Activated CD4-positive, alpha-beta memory T cell treated with anti-CD3 and anti-CD28 coated beads, Interleukin-2, amount 10 ng/mL, durations not matched to agents 7 days and 5 days (primary cell): ENCODE measurements at regions not wholly inside any gene's neighbourhood (a gene's known extent, or its start where the extent isn't known, plus 50 kb on each side); places are given as distances from the start of the nearest gene placed in this dataset.
"Not testable (repeated sequence)": the region's sequence is repeated elsewhere in the genome, so short reads cannot be mapped to it uniquely, and the experiment has no call there.

Experiments
- CTCF ChIA-PET: fragments of 350-600 bp; sonication (Branson Sonifier 250); formaldehyde crosslinking; loops from one replicate; lab custom pipeline; 2021; ENCODE audit warnings: antibody characterized with exemption, inconsistent platforms; lab: Charles Lee
- POLR2A ChIA-PET: fragments of 350-600 bp; sonication (Branson Sonifier 250); formaldehyde crosslinking; loops from one replicate; lab custom pipeline; 2021; ENCODE audit warnings: antibody characterized with exemption; lab: Charles Lee
- DNase-seq: peaks from one replicate; pipeline ENCODE4 v3.0.0-alpha.2; 2020
- H3K27ac Mint-ChIP-seq: one replicate; pipeline ENCODE4 v1.8.0; 2021; ENCODE audit warnings: mild to moderate bottlenecking, mixed read lengths
- H3K27me3 Mint-ChIP-seq: one replicate; pipeline ENCODE4 v1.8.0; 2021; ENCODE audit warnings: mixed read lengths
- H3K36me3 Mint-ChIP-seq: one replicate; pipeline ENCODE4 v1.8.0; 2021; ENCODE audit warnings: low read depth, mixed read lengths
- H3K4me1 Mint-ChIP-seq: one replicate; pipeline ENCODE4 v1.8.0; 2021; ENCODE audit warnings: mixed read lengths
- H3K4me3 Mint-ChIP-seq: one replicate; pipeline ENCODE4 v1.8.0; 2021; ENCODE audit warnings: mild to moderate bottlenecking, mixed read lengths
- H3K9me3 Mint-ChIP-seq: one replicate; pipeline ENCODE4 v1.8.0; 2021; ENCODE audit warnings: mixed read lengths

DNA sequence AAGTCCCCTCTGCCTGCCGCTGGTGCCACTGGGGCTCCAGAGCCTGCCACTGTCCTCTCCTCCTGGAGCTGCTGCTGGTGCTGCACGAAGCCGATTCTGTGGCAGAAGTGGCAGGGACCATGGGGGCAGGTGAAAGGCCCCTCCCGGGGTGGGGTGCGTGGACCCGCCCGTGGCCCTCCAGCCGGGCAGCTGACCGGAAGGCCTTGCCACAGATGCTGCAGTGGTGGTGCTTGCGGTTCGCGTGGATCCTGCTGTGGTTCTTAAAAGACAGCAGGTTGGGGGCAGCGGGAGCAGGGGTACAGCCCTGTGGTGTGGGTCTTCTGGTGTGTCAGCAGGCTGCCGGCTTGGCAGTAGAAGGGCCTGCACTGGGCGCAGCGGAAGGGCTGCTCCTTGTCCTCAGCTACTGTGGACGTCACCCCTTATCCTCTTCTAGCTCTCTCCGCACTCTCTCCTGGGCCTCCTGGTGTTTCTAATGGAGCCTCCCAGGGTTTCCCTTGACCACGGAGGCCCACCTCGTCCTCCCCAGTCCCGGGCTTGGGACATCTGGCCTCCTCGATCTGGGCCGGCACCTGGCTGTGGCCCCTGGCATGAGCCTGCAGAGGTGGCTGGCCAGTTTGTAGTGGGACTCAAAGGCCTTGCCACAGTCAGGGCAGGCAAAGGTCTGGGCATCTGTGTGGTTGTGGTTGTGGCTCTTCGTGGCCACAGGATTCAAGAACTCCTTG, 380.4 kb downstream of the OLFM4 start:
- POLR2A ChIA-PET = no interaction called here
- H3K36me3 Mint-ChIP-seq = no peaks in the 10 kb centered on the region
- no peaks in the 10 kb centered on the region for H3K9me3 Mint-ChIP-seq
- CTCF ChIA-PET = no interaction called here
- no peaks in the 10 kb centered on the region for H3K4me1 Mint-ChIP-seq
- no peak overlapping the region for H3K27ac Mint-ChIP-seq
- H3K4me3 Mint-ChIP-seq = no peak overlapping the region
- no peaks in the 10 kb centered on the region for H3K27me3 Mint-ChIP-seq
- DNase-seq = no peak

DNA sequence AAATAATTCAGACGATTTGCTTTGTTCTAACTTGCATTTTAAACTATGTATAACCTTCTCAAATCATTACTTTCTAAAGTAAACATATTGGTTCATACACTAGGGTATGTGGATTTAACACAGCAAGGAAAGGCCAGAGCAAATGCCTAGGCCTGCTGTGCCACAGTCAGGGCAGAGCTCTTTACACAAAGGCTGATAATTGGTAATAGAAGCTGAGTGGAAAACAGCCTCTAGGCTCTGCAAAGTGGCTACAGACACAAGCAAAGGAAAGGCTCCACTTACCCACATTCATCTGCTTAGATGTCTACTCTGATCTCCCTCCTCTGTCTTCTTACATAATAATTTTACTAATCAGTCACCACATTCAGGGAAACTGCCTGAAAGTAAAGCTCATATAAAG, 382.9 kb downstream of the OLFM4 start:
- no peaks in the 10 kb centered on the region for H3K9me3 Mint-ChIP-seq
- no peak for DNase-seq
- ChIA-PET POLR2A (no interaction called here), CTCF (no interaction called here)
- H3K27ac Mint-ChIP-seq = no peak overlapping the region
- H3K36me3 Mint-ChIP-seq = no peaks in the 10 kb centered on the region
- no peak overlapping the region for H3K4me3 Mint-ChIP-seq
- H3K27me3 Mint-ChIP-seq = no peaks in the 10 kb centered on the region
- no peaks in the 10 kb centered on the region for H3K4me1 Mint-ChIP-seq

DNA sequence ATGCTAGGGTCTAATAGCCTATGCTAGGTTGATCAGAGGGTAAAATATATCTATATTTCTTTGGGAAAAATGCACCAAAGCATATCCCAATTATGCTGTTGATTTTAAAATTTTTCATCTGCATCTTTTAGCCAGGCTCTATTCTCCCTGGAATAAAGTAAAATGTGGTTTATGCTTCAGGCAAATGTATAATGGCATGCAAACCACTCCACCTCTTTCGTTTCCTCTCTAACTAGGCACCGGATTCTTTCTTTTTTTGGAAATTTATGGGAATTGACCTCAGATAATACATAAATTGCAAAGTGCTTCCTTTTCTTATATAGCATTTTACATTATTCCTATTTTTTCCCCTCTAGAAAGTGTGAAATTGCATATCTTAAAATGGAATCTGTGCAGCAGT, 386.5 kb downstream of the OLFM4 start:
- POLR2A ChIA-PET = no interaction called here

DNA sequence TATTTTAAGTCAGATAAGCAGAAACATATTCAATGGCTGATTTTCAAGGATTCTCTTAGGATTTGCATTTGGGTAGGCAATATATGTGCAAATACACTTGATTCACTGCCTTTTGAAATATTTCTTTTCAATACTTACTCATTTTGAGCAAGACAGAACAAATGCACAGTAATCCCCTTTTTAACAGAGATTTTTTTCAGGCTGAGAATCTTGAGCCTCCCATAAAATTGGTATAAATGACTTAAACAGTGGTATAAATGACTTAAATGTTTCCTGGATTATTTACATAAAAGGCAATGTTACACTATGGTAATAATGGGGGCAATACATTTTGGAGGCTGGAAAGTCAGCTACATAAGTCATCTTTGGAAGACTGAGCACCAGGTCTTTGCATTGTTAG, 389.0 kb downstream of the OLFM4 start:
- CTCF ChIA-PET = no interaction called here
- Mint-ChIP-seq H3K4me3 (no peak overlapping the region), H3K27ac (no peak overlapping the region), H3K36me3 (no peaks in the 10 kb centered on the region), H3K27me3 (no peaks in the 10 kb centered on the region), H3K4me1 (no peaks in the 10 kb centered on the region), H3K9me3 (no peaks in the 10 kb centered on the region)
- POLR2A ChIA-PET = no interaction called here
- DNase-seq = no peak

More for the DNA sequence above, 386.5 kb downstream of the OLFM4 start:
- no peaks in the 10 kb centered on the region for H3K27me3 Mint-ChIP-seq
- H3K9me3 Mint-ChIP-seq = no peaks in the 10 kb centered on the region
- no peak overlapping the region for H3K4me3 Mint-ChIP-seq
- CTCF ChIA-PET = no interaction called here
- no peaks in the 10 kb centered on the region for H3K4me1 Mint-ChIP-seq
- no peak overlapping the region for H3K27ac Mint-ChIP-seq
- DNase-seq = no peak
- H3K36me3 Mint-ChIP-seq = no peaks in the 10 kb centered on the region

DNA sequence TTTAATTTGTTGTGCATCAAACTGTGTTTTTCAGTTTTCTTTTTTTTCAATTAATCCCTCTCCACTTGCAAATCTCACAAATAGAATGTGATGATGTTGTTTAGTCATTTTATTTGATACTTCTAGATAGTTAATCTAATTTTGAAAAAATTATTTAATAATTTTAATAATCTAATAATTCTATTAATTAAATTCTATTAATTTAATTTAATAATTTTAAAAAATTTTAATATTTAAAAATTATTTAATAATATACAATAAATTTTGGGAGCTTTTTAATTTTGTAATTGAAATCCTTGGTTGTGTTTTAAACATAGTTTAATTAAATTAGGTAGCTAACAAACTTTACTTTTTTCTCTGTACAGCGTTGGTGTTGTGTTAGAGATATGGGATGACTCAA, 393.8 kb downstream of the OLFM4 start:
- ChIA-PET CTCF (no interaction called here), POLR2A (no interaction called here)
- no peak overlapping the region for H3K4me3 Mint-ChIP-seq
- no peak for DNase-seq
- no peaks in the 10 kb centered on the region for H3K36me3 Mint-ChIP-seq
- H3K27me3 Mint-ChIP-seq = no peaks in the 10 kb centered on the region
- no peak overlapping the region for H3K27ac Mint-ChIP-seq
- H3K4me1 Mint-ChIP-seq = no peaks in the 10 kb centered on the region
- H3K9me3 Mint-ChIP-seq = no peaks in the 10 kb centered on the region

DNA sequence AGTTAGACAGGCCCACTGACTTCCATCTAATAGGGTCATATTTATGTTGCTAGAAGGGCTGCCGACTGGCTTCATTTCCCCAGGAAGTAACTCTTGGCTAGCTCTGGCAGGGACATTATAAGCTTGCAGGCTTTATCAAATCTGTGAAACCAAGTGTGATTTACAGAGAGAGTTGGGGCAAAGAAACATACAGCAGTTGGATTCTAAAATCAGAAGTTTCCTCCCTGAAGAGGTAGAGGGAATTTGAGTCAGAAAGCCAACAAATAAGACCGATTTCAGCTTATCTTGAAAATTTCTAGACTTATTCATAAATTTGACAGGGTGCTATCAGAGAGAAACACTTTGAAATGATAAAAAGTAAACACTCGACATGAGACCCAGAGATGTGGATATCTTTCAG, 407.8 kb downstream of the OLFM4 start:
- no peak overlapping the region for H3K27ac Mint-ChIP-seq
- ChIA-PET CTCF (no interaction called here), POLR2A (no interaction called here)
- H3K27me3 Mint-ChIP-seq = no peaks in the 10 kb centered on the region
- H3K36me3 Mint-ChIP-seq = no peaks in the 10 kb centered on the region
- no peak for DNase-seq
- no peak overlapping the region for H3K4me3 Mint-ChIP-seq
- no peaks in the 10 kb centered on the region for H3K4me1 Mint-ChIP-seq
- H3K9me3 Mint-ChIP-seq = peaks cover 3% of the 10 kb centered on the region

DNA sequence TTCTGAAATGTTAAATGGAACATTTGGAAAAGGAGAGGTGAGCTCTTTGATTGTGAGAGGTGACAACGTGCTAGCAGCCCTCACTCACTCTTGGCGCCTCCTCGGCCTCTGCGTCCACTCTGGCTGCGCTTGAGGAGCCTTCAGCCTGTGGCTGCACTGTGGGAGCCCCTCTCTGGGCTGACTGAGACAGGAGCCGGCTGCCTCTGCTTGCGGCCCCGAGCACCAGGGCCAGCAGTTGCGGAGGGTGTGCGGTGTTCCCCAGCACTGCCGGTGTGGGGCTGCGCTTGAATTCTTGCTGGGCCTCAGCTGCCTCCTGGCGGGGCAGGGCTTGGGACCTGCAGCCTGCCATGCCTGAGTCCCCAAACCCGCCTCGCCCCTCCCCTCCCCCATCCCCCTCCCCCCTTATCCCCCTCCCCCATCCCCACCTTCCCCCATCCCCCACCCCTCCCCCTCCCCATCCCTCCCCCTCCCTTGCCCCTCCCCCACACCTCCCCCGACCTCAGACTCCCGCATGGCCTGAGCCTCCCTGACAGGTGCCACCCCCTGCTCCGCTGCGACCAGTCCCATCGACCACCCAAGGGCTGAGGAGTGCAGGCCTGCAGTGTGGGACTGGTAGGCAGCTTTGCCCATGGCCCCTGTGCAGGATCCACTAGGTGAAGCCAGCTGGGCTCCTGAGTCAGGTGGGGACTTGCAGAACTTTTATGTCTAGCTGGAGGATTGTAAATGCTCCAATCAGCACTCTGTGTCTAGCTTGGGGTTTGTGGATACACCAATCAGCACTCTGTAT, 411.0 kb downstream of the OLFM4 start:
- Mint-ChIP-seq H3K4me1 (no peaks in the 10 kb centered on the region), H3K4me3 (no peak overlapping the region)
- CTCF ChIA-PET = no interaction called here

DNA sequence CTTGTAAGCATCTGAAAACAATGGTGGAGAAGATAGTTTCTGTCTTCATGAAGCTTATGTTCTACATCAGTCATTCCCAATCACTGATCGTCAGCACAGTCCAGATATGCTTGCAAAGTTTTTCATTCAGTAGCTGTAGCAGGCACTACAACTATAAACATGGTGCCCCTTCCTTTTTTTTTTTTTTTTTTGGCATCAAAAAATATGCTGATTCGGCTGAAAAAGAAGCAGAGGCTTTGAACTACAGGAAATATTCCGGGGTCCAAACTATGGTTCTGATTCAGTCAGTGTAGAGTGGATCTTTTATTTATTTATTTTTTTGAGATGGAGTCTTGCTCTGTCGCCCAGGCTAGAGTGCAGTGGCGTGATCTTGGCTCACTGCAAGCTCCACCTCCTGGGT, 414.4 kb downstream of the OLFM4 start:
- no peak overlapping the region for H3K27ac Mint-ChIP-seq
- ChIA-PET CTCF (no interaction called here), POLR2A (no interaction called here)
- H3K4me3 Mint-ChIP-seq = no peak overlapping the region
- peaks cover 4% of the 10 kb centered on the region for H3K9me3 Mint-ChIP-seq
- no peaks in the 10 kb centered on the region for H3K27me3 Mint-ChIP-seq
- DNase-seq = no peak
- H3K4me1 Mint-ChIP-seq = no peaks in the 10 kb centered on the region
- no peaks in the 10 kb centered on the region for H3K36me3 Mint-ChIP-seq

More for the DNA sequence above, 411.0 kb downstream of the OLFM4 start:
- peaks cover 4% of the 10 kb centered on the region for H3K9me3 Mint-ChIP-seq
- DNase-seq = no peak
- no peaks in the 10 kb centered on the region for H3K27me3 Mint-ChIP-seq
- POLR2A ChIA-PET = no interaction called here
- H3K27ac Mint-ChIP-seq = no peak overlapping the region
- H3K36me3 Mint-ChIP-seq = no peaks in the 10 kb centered on the region

DNA sequence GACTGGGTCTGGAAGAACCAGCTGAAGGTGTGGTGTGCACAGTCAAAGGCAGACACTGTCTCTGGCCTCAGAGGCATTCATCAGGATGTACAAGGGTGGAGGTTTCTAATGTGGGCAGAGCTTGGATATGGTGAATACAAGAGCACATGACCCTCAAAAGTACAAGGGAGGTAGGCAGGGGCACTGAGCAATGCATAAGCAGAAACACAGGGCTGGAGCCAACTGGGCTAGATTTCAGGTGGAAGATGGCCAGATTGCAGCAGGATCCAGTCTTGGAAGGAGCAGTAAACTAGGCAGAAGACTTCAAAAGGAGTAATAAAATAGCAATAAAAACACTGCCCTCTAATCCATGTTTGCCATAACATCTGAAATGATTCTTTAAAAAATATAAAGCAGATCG, 417.1 kb downstream of the OLFM4 start:
- CTCF ChIA-PET = no interaction called here

DNA sequence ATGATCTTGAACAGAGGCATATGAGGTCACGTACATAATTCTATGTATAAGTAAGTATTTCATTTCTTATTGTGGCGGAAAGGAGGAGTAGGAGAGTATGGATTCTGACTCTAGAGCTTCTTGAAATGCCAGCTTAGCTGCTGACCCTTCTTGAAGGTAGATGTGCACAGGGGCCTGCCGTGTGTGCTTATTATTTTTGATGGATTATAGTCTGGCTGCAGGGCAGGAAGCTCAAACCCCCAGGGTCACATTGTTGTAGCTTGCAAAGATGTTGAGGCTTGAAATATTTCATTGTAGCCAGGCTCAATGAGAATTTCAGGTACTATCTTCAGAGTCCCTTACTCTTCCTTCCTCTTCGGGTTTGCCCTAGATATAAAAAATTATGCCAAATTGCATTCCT, 418.8 kb downstream of the OLFM4 start:
- Mint-ChIP-seq H3K36me3 (no peaks in the 10 kb centered on the region), H3K4me1 (no peaks in the 10 kb centered on the region), H3K9me3 (peaks cover 12% of the 10 kb centered on the region), H3K4me3 (no peak overlapping the region), H3K27me3 (no peaks in the 10 kb centered on the region), H3K27ac (no peak overlapping the region)
- POLR2A ChIA-PET = no interaction called here
- CTCF ChIA-PET = no interaction called here
- no peak for DNase-seq

More for the DNA sequence above, 417.1 kb downstream of the OLFM4 start:
- no peaks in the 10 kb centered on the region for H3K4me1 Mint-ChIP-seq
- H3K27me3 Mint-ChIP-seq = no peaks in the 10 kb centered on the region
- H3K27ac Mint-ChIP-seq = no peak overlapping the region
- no peaks in the 10 kb centered on the region for H3K36me3 Mint-ChIP-seq
- H3K4me3 Mint-ChIP-seq = no peak overlapping the region
- POLR2A ChIA-PET = no interaction called here
- no peak for DNase-seq
- peaks cover 11% of the 10 kb centered on the region for H3K9me3 Mint-ChIP-seq

DNA sequence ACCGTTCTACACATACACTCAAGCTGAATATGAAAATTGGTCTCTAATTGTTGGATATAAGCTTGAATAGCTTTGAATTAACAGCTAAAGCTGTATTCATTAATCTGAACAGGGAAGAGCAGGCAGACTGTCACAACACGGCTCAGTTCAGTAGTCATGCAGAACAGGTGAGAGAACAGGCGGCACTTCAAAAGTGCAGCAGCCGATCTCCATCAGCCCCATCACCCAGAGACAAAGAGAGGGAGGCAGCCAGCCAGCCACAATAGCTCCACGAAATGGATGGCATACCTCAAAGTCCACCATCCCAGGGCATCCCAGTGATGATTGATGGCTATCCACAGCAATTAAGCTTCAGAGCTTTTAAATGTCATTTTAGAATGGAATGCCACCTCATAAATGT, 419.2 kb downstream of the OLFM4 start:
- Mint-ChIP-seq H3K36me3 (no peaks in the 10 kb centered on the region), H3K27ac (no peak overlapping the region), H3K9me3 (peaks cover 11% of the 10 kb centered on the region), H3K27me3 (no peaks in the 10 kb centered on the region), H3K4me1 (no peaks in the 10 kb centered on the region), H3K4me3 (no peak overlapping the region)
- no peak for DNase-seq
- POLR2A ChIA-PET = no interaction called here
- CTCF ChIA-PET = no interaction called here

DNA sequence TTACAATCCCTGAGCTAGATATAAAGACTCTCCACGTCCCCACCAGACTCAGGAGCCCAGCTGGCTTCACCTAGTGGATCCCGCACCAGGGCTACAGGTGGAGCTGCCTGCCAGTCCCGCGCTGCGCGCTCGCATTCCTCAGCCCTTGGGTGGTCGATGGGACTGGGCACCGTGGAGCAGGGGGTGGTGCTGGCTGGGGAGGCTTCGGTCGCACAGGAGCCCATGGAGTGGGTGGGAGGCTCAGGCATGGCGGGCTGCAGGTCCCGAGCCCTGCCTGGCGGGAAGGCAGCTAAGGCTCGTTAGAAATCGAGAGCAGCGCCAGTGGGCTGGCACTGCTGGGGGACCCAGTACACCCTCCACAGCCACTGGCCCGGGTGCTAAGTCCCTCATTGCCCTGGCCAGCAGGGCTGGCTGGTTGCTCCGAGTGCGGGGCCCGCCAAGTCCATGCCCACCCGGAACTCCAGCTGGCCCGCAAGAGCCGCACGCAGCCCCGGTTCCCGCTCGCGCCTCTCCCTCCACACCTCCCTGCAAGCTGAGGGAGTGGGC, 423.7 kb downstream of the OLFM4 start:
- H3K27ac Mint-ChIP-seq, DNase-seq, H3K4me1 Mint-ChIP-seq, H3K4me3 Mint-ChIP-seq, H3K36me3 Mint-ChIP-seq, H3K27me3 Mint-ChIP-seq, CTCF ChIA-PET, POLR2A ChIA-PET: not testable (repeated sequence)
- peaks cover 12% of the 10 kb centered on the region for H3K9me3 Mint-ChIP-seq

DNA sequence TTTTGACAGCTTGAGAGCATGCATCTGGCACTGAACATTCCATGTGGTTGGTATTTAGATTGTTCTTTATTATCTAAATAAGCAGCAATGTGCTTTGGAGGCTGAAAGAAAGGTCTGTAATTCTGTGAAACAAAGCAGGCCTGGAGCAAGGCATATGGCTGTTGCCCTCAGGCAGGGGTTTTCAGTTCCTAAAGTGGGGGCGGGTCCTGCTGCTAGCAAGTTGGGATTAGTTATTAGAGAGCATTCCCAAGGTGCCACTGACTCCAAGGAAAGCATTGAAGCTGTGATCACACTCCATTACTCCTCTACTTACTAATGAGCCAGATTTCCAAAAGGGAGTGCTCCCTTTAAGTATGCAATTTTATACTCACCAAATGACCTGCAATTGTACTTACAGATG, 432.2 kb downstream of the OLFM4 start:
- H3K4me3 Mint-ChIP-seq = no peak overlapping the region
- H3K9me3 Mint-ChIP-seq = peaks cover 13% of the 10 kb centered on the region
- ChIA-PET POLR2A (no interaction called here), CTCF (no interaction called here)
- no peaks in the 10 kb centered on the region for H3K4me1 Mint-ChIP-seq
- H3K27ac Mint-ChIP-seq = no peak overlapping the region
- H3K27me3 Mint-ChIP-seq = no peaks in the 10 kb centered on the region
- no peaks in the 10 kb centered on the region for H3K36me3 Mint-ChIP-seq
- DNase-seq = no peak

DNA sequence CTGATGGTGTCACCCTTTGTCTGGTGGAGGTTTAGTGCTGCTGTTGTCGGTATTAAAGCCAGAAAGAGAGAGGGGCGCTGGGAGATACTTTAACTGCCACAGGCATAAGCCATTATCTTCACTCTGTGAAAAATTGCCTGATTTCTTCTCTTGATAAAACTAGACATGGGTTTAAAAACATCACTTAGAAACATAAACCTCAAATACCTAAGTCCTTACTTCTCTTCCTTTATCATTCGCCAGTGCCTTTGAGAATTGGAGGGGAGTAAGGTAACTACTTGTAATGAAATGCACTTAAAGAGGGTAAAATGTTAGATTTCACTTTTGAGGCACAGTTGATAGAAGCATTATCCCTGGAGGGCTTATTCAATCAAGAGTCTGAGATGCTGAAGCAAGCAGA, 434.5 kb downstream of the OLFM4 start:
- no peak overlapping the region for H3K4me3 Mint-ChIP-seq
- CTCF ChIA-PET = no interaction called here

More for the DNA sequence above, 434.5 kb downstream of the OLFM4 start:
- POLR2A ChIA-PET = no interaction called here
- H3K27me3 Mint-ChIP-seq = no peaks in the 10 kb centered on the region
- H3K4me1 Mint-ChIP-seq = no peaks in the 10 kb centered on the region
- no peak overlapping the region for H3K27ac Mint-ChIP-seq
- H3K9me3 Mint-ChIP-seq = peaks cover 6% of the 10 kb centered on the region
- no peaks in the 10 kb centered on the region for H3K36me3 Mint-ChIP-seq
- no peak for DNase-seq
